Stomach (tissue), 4 donors: ENCODE measurements at regions not wholly inside any gene's neighbourhood (a gene's known extent, or its start where the extent isn't known, plus 50 kb on each side); places are given as distances from the start of the nearest gene placed in this dataset.

Source experiments
- EP300 ChIP-seq: sonication (generic); formaldehyde crosslinking; IDR thresholded peaks from one replicate; pipeline ENCODE4 v1.6.1; 2017; ENCODE audit warnings: antibody characterized with exemption
- POLR2A ChIP-seq, 4 donors: fragments of 450-650 bp; IDR thresholded peaks; one replicate each; pipeline ENCODE4 v1.6.1; 2016; ENCODE audit warnings: antibody characterized with exemption in 4 of 4, control low read depth in 2 of 4, mild to moderate bottlenecking in 1 of 4, moderate library complexity in 1 of 4
- POLR2AphosphoS5 ChIP-seq, 3 donors: sonication (generic); formaldehyde crosslinking; IDR thresholded peaks; one replicate each; pipeline ENCODE4 v1.6.1; 2016; ENCODE audit warnings: antibody characterized with exemption in 3 of 3
- TF ChIP-seq, protein P1 (sequence below), 7 experiments: fragments of 450-650 bp in 4 of 7; fragments of 200-600 bp in 3 of 7; sonication (generic) in 3 of 7; IDR thresholded peaks; one replicate each; pipeline ENCODE4 v1.5.1; 2016 to 2019; ENCODE audit warnings: antibody characterized with exemption in 7 of 7, control low read depth in 2 of 7, mild to moderate bottlenecking in 1 of 7

DNA sequence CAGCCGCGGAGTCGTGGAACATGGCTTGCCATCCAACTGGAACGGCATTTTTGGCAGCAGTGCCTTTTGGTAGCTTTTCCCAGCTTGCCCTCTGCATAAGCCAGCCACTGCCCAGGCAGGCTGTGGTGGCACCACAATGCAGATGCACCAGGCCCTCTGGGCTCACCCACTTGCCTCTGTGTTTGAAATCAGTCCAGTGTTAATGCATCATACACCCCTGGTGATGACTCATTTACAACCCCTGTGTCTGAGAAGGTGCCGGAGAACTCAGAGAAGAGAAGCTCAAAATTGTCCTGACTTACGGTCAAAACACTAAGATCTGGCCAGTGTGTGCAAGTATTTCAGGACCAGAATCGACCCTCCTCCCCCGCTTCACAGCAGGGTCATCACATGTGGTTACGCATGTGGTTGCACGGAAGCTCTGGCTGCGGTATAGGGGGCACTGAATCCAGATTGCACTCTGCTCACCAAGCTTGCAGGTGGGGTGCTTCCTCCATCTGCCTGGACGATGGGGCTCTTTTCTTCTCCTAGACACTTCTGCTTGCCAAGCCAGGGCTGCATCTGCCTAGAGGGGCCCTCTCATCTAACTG is 66.5 kb upstream of the SMIM15 start:
- TF ChIP-seq, protein P1, sequence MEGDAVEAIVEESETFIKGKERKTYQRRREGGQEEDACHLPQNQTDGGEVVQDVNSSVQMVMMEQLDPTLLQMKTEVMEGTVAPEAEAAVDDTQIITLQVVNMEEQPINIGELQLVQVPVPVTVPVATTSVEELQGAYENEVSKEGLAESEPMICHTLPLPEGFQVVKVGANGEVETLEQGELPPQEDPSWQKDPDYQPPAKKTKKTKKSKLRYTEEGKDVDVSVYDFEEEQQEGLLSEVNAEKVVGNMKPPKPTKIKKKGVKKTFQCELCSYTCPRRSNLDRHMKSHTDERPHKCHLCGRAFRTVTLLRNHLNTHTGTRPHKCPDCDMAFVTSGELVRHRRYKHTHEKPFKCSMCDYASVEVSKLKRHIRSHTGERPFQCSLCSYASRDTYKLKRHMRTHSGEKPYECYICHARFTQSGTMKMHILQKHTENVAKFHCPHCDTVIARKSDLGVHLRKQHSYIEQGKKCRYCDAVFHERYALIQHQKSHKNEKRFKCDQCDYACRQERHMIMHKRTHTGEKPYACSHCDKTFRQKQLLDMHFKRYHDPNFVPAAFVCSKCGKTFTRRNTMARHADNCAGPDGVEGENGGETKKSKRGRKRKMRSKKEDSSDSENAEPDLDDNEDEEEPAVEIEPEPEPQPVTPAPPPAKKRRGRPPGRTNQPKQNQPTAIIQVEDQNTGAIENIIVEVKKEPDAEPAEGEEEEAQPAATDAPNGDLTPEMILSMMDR (IDR thresholded peaks at IDR 0.05) = no peak
- no peak for TF ChIP-seq POLR2A (IDR thresholded peaks at IDR 0.05)
- TF ChIP-seq POLR2AphosphoS5 (IDR thresholded peaks at IDR 0.05) = no peak
- TF ChIP-seq EP300 = no peak
